HepG2 (cell line): ENCODE measurements at regions not wholly inside any gene's neighbourhood (a gene's known extent, or its start where the extent isn't known, plus 50 kb on each side); places are given as distances from the start of the nearest gene placed in this dataset.

Source experiments
- ATAC-seq: fragments of 200-7000 bp; cut with Tn5 transposase; 3 replicates; pipeline ENCODE4 v1.9.1; 2020; ENCODE audit warnings: mild to moderate bottlenecking, moderate library complexity
- BruUV-seq: library from RNA; stranded (reverse); fragments of 400-500 nt; replicated peaks from 2 replicates; lab custom pipeline; 2021; lab: Mats Ljungman, UMichigan
- CTCF ChIA-PET: fragments of 300-600 bp; formaldehyde crosslinking; extraction: SDS; loops from one replicate; lab custom pipeline; 2021; ENCODE audit warnings: low total read pairs, inconsistent platforms, low intra/inter-chr PET ratio; lab: Yijun Ruan, JAX
- POLR2A ChIA-PET: fragments of 350-600 bp; sonication (Branson Sonifier 250); formaldehyde crosslinking; loops from one replicate; lab custom pipeline; 2020; ENCODE audit warnings: antibody characterized with exemption, inconsistent platforms; lab: Yijun Ruan, JAX
- DNase-seq: peaks from one replicate; pipeline ENCODE4 v3.0.0-alpha.2; 2015; ENCODE audit warnings: low spot score
- FAIRE-seq: peaks from 3 replicates; lab custom pipeline; 2011; peaks lifted over from hg19 to GRCh38; lab: Jason Lieb, UNC
- H2AFZ ChIP-seq: one replicate; pipeline ENCODE4 v1.6.1; 2011; ENCODE audit warnings: low read length, inconsistent platforms
- H3K27ac ChIP-seq: fragments of 300-600 bp; 3 replicates; pipeline ENCODE4 v1.8.0; 2011; ENCODE audit warnings: mixed run types, mild to moderate bottlenecking, mixed read lengths, low read length, inconsistent platforms; ENCODE audit not compliant: insufficient read depth; ENCODE audit errors: extremely low read length
- H3K27me3 ChIP-seq, 2 experiments: fragments of 200-600 bp in 1 of 2; 2 replicates in 1 of 2; 3 replicates in 1 of 2; pipeline versions ENCODE4 v1.6.0 to v1.8.0; 2011; ENCODE audit warnings: low read length in 2 of 2, mild to moderate bottlenecking in 2 of 2, moderate library complexity in 2 of 2, inconsistent platforms in 1 of 2; ENCODE audit not compliant: insufficient read depth in 2 of 2, control insufficient read depth in 1 of 2
- H3K36me3 ChIP-seq, 2 experiments: fragments of 200-600 bp in 1 of 2; replicated peaks in 1 of 2; 2 replicates in 1 of 2; 3 replicates in 1 of 2; pipeline versions ENCODE4 v1.5.1 to v1.8.0; 2011; ENCODE audit warnings: low read length in 2 of 2, inconsistent platforms in 1 of 2; ENCODE audit not compliant: insufficient read depth in 2 of 2, control insufficient read depth in 1 of 2
- H3K4me1 ChIP-seq: 2 replicates; pipeline ENCODE4 v1.5.1; 2012; ENCODE audit warnings: low read length, inconsistent platforms; ENCODE audit not compliant: insufficient read depth
- H3K4me2 ChIP-seq: 2 replicates; pipeline ENCODE4 v1.6.0; 2011; ENCODE audit warnings: low read depth, low read length, inconsistent platforms
- H3K4me3 ChIP-seq, 3 experiments: fragments of 200-600 bp in 1 of 3; sonication (generic), shearing (Covaris generic) in 1 of 3; replicated peaks in 1 of 3; 2 replicates each; pipeline ENCODE4 v1.5.1; 2011 to 2016; ENCODE audit warnings: low read length in 3 of 3, inconsistent platforms in 2 of 3, low read depth in 2 of 3, mild to moderate bottlenecking in 2 of 3, control low read depth in 1 of 3, mixed read lengths in 1 of 3; ENCODE audit not compliant: insufficient read depth in 1 of 3
- H3K79me2 ChIP-seq: one replicate; pipeline ENCODE4 v1.6.1; 2011; ENCODE audit warnings: low read length, inconsistent platforms; ENCODE audit not compliant: insufficient read depth
- H3K9ac ChIP-seq: 2 replicates; pipeline ENCODE4 v1.6.0; 2011; ENCODE audit warnings: mild to moderate bottlenecking, low read depth, low read length, inconsistent platforms; ENCODE audit not compliant: insufficient read depth
- H3K9me3 ChIP-seq: 2 replicates; pipeline ENCODE4 v1.5.1; 2012; ENCODE audit warnings: mild to moderate bottlenecking, low read length
- H4K20me1 ChIP-seq: 2 replicates; pipeline ENCODE4 v1.6.0; 2011; ENCODE audit warnings: inconsistent platforms, mild to moderate bottlenecking, low read length, moderate library complexity; ENCODE audit not compliant: insufficient read depth
- ATF7 ChIP-seq, 2 experiments: fragments of 450-650 bp in 1 of 2; sonication (generic) in 1 of 2; formaldehyde crosslinking in 1 of 2; IDR thresholded peaks; 2 replicates each; pipeline versions ENCODE4 v1.4.0 to v1.6.1; 2016 to 2020; ENCODE audit warnings: antibody characterized with exemption in 1 of 2, mild to moderate bottlenecking in 1 of 2, missing genetic modification reagents in 1 of 2
- FOXP1 ChIP-seq, 2 experiments: fragments of 450-650 bp in 1 of 2; IDR thresholded peaks; 2 replicates each; pipeline ENCODE4 v1.6.1; 2017 to 2018; ENCODE audit warnings: antibody characterized with exemption in 1 of 2
- GZF1 ChIP-seq: sonication (generic); formaldehyde crosslinking; IDR thresholded peaks from 2 replicates; pipeline ENCODE4 v1.5.1; 2020; ENCODE audit warnings: mild to moderate bottlenecking, missing genetic modification reagents
- HES4 ChIP-seq: sonication (generic); formaldehyde crosslinking; IDR thresholded peaks from 2 replicates; pipeline ENCODE4 v1.9.0; 2021; ENCODE audit warnings: mild to moderate bottlenecking, missing genetic modification reagents, borderline replicate concordance
- MXD4 ChIP-seq: IDR thresholded peaks from 2 replicates; pipeline ENCODE4 v1.6.1; 2016; ENCODE audit warnings: mild to moderate bottlenecking, missing biosample characterization, missing genetic modification reagents
- SOX5 ChIP-seq: IDR thresholded peaks from 2 replicates; pipeline ENCODE4 v1.6.1; 2016; ENCODE audit warnings: borderline replicate concordance
- ZFP36L2 ChIP-seq: sonication (generic); formaldehyde crosslinking; IDR thresholded peaks from 2 replicates; pipeline ENCODE4 v1.4.0; 2020; ENCODE audit warnings: missing genetic modification reagents
- ZNF33A ChIP-seq: sonication (generic); formaldehyde crosslinking; IDR thresholded peaks from 2 replicates; pipeline ENCODE4 v1.5.1; 2020; ENCODE audit warnings: missing genetic modification reagents, mild to moderate bottlenecking, moderate library complexity, borderline replicate concordance
- ZNF577 ChIP-seq: sonication (generic); formaldehyde crosslinking; IDR thresholded peaks from 2 replicates; pipeline ENCODE4 v1.4.0; 2020; ENCODE audit warnings: mild to moderate bottlenecking, low read depth, missing genetic modification reagents, borderline replicate concordance
- ZNF713 ChIP-seq: sonication (generic); formaldehyde crosslinking; IDR thresholded peaks from 2 replicates; pipeline ENCODE4 v1.4.0; 2020; ENCODE audit warnings: mild to moderate bottlenecking, missing genetic modification reagents
- WGBS: methylation state at CpG from one replicate; pipeline ENCODE4 v1.1.6; 2017; ENCODE audit warnings: low lambda C conversion rate; 5-methylcytosine and 5-hydroxymethylcytosine counted together
- in situ Hi-C: cut with HindIII; loops from 2 replicates; pipeline ENCODE4 v1.10.0; 2017; ENCODE audit warnings: low pct_unique_long_range_greater_than_20kb; ENCODE audit not compliant: extremely low pct_ligation_motif_present
- intact Hi-C: fragments of 100-400 bp; cut with micrococcal nuclease; formaldehyde crosslinking; loops from one replicate; pipeline ENCODE4 v1.10.0; 2022; ENCODE audit not compliant: unreplicated experiment
- TF ChIP-seq, protein P1 (sequence below): sonication (generic); formaldehyde crosslinking; conservative IDR thresholded peaks from 2 replicates; pipeline ENCODE4 v1.4.0; 2020; ENCODE audit warnings: missing genetic modification reagents
- TF ChIP-seq, protein P2 (sequence below): sonication (generic); IDR thresholded peaks from 2 replicates; pipeline ENCODE4 v1.6.1; 2016; ENCODE audit warnings: low read depth, borderline replicate concordance
- TF ChIP-seq, protein P3 (sequence below): sonication (generic); formaldehyde crosslinking; IDR thresholded peaks from 2 replicates; pipeline ENCODE4 v1.5.1; 2020; ENCODE audit warnings: missing genetic modification reagents, mild to moderate bottlenecking, borderline replicate concordance
- TF ChIP-seq, protein P4 (sequence below): sonication (generic); formaldehyde crosslinking; IDR thresholded peaks from 2 replicates; pipeline ENCODE4 v1.4.0; 2020; ENCODE audit warnings: mild to moderate bottlenecking, missing genetic modification reagents
- TF ChIP-seq, protein P5 (sequence below): sonication (generic); formaldehyde crosslinking; IDR thresholded peaks from 2 replicates; pipeline ENCODE4 v1.5.1; 2020; ENCODE audit warnings: mild to moderate bottlenecking, missing genetic modification reagents

DNA sequence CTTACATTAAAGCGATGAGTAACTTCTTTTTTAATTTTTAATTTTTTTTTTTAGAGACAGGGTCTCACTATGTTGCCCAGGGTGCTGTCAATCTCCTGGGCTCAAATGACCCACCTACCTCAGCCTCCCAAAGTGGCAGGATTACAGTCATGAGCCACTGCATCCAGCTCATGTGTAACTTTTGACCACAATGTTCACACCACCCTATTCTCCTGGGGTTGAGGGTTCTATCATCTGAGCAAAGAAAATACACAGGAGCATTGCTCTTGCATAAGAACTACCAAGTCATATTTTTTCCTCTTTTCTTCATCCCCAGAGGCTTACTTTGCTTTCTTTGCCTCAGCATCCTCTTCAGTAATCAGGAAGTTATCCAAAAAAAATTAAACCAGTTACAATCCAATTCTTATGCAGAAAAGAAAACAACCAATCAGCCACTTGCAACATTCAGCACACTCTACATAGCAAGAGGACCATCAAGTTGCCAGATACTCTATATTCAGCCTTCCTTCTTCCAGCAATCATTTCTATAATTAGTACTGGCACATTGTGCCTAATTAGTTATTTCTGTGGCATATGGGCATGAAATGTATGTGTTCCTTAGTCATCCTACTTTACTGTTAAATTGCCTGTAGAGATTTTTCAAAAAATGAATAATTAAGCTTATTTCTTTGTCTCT lies 345.6 kb downstream of the AKAIN1 start:
- in situ Hi-C loops = no loop called here
- H4K20me1 ChIP-seq = no peaks in the 10 kb centered on the region
- FAIRE-seq (no peak), DNase-seq (no peak), ATAC-seq (no peak)
- BruUV-seq = no TSS peak
- 47% methylated on average over 1 of the region's 1 CpG for WGBS
- no peaks in the 10 kb centered on the region for H3K4me1 ChIP-seq
- intact Hi-C loops = no loop called here
- H3K27ac ChIP-seq = no peak overlapping the region
- H3K4me3 ChIP-seq = no peak overlapping the region
- H3K27me3 ChIP-seq = no peaks in the 10 kb centered on the region
- H3K36me3 ChIP-seq = no peaks in the 10 kb centered on the region
- no peak overlapping the region for H3K9ac ChIP-seq
- TF ChIP-seq, protein P1, sequence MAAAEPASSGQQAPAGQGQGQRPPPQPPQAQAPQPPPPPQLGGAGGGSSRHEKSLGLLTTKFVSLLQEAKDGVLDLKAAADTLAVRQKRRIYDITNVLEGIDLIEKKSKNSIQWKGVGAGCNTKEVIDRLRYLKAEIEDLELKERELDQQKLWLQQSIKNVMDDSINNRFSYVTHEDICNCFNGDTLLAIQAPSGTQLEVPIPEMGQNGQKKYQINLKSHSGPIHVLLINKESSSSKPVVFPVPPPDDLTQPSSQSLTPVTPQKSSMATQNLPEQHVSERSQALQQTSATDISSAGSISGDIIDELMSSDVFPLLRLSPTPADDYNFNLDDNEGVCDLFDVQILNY (CRISPR knock-in tag) = no peak
- no peak for TF ChIP-seq ZNF577 (CRISPR knock-in tag)
- TF ChIP-seq ZNF33A (CRISPR knock-in tag) = no peak
- TF ChIP-seq FOXP1 (IDR thresholded peaks at IDR 0.05) = no peak
- no peak for TF ChIP-seq FOXP1 (CRISPR knock-in tag; IDR thresholded peaks at IDR 0.05)
- no peak for TF ChIP-seq ZNF713 (CRISPR knock-in tag)
- TF ChIP-seq MXD4 = no peak
- TF ChIP-seq, protein P2, sequence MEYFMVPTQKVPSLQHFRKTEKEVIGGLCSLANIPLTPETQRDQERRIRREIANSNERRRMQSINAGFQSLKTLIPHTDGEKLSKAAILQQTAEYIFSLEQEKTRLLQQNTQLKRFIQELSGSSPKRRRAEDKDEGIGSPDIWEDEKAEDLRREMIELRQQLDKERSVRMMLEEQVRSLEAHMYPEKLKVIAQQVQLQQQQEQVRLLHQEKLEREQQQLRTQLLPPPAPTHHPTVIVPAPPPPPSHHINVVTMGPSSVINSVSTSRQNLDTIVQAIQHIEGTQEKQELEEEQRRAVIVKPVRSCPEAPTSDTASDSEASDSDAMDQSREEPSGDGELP = no peak
- no peak for TF ChIP-seq ATF7 (IDR thresholded peaks at IDR 0.05)
- TF ChIP-seq ATF7 (CRISPR knock-in tag; IDR thresholded peaks at IDR 0.05) = no peak
- TF ChIP-seq GZF1 = no peak
- TF ChIP-seq, protein P3, sequence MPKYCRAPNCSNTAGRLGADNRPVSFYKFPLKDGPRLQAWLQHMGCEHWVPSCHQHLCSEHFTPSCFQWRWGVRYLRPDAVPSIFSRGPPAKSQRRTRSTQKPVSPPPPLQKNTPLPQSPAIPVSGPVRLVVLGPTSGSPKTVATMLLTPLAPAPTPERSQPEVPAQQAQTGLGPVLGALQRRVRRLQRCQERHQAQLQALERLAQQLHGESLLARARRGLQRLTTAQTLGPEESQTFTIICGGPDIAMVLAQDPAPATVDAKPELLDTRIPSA (CRISPR knock-in tag) = no peak
- no peak for TF ChIP-seq ZFP36L2 (CRISPR knock-in tag)
- TF ChIP-seq, protein P4, sequence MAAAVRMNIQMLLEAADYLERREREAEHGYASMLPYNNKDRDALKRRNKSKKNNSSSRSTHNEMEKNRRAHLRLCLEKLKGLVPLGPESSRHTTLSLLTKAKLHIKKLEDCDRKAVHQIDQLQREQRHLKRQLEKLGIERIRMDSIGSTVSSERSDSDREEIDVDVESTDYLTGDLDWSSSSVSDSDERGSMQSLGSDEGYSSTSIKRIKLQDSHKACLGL (CRISPR knock-in tag) = no peak
- no peak for TF ChIP-seq SOX5 (CRISPR knock-in tag)
- TF ChIP-seq HES4 (CRISPR knock-in tag) = no peak
- TF ChIP-seq, protein P5, sequence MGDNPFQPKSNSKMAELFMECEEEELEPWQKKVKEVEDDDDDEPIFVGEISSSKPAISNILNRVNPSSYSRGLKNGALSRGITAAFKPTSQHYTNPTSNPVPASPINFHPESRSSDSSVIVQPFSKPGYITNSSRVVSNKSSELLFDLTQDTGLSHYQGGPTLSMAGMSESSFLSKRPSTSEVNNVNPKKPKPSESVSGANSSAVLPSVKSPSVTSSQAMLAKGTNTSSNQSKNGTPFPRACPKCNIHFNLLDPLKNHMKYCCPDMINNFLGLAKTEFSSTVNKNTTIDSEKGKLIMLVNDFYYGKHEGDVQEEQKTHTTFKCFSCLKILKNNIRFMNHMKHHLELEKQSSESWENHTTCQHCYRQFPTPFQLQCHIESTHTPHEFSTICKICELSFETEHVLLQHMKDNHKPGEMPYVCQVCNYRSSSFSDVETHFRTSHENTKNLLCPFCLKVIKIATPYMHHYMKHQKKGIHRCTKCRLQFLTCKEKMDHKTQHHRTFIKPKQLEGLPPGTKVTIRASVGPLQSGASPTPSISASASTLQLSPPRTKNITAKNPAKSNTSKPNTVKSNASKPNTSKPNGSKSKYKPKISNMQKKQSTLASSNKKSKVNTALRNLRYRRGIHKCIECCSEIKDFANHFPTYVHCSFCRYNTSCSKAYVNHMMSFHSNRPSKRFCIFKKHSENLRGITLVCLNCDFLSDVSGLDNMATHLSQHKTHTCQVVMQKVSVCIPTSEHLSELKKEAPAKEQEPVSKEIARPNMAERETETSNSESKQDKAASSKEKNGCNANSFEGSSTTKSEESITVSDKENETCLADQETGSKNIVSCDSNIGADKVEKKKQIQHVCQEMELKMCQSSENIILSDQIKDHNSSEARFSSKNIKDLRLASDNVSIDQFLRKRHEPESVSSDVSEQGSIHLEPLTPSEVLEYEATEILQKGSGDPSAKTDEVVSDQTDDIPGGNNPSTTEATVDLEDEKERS (CRISPR knock-in tag) = no peak
- no peak overlapping the region for H2AFZ ChIP-seq
- no peaks in the 10 kb centered on the region for H3K79me2 ChIP-seq
- H3K9me3 ChIP-seq = peaks cover 32% of the 10 kb centered on the region
- no peak overlapping the region for H3K4me2 ChIP-seq
- ChIA-PET CTCF (no interaction called here), POLR2A (no interaction called here)
